ENCODE measurements at regions not wholly inside any gene's neighbourhood (a gene's known extent, or its start where the extent isn't known, plus 50 kb on each side); places are given as distances from the start of the nearest gene placed in this dataset.
"Not testable (repeated sequence)": the region's sequence is repeated elsewhere in the genome, so short reads cannot be mapped to it uniquely, and the experiment has no call there.

GRCh38 chr2:55773651-55774050 is 80.0 kb upstream of the PNPT1 start:
- DNase-seq (ENCODE audit: low spot score) = not testable (repeated sequence)
- intact Hi-C loops (cut with DNase I) = loop anchor here (5.0 kb wide), 1 partner anchor 189 kb away; no protein-coding TSS in a partner anchor

- DNase-seq (ENCODE audit: low spot score) = no peak
- intact Hi-C loops (cut with DNase I) = loop anchor here (5.0 kb wide), 1 partner anchor 190 kb away; no protein-coding TSS in a partner anchor
Observed at GRCh38 chr2:55772109-55772980, 78.7 kb upstream of the PNPT1 start.

GRCh38 chr2:55771612-55772011 is 78.0 kb upstream of the PNPT1 start:
- intact Hi-C loops (cut with DNase I) = loop anchor here (5.0 kb wide), 1 partner anchor 191 kb away; no protein-coding TSS in a partner anchor
- DNase-seq (ENCODE audit: low spot score) = no peak

GRCh38 chr2:55768991-55769390 is 75.3 kb upstream of the PNPT1 start:
- no peak for DNase-seq (ENCODE audit: low spot score)
- intact Hi-C loops (cut with DNase I) = no loop called here

GRCh38 chr2:55766947-55767346 is 73.3 kb upstream of the PNPT1 start:
- intact Hi-C loops (cut with DNase I) = no loop called here
- no peak for DNase-seq (ENCODE audit: low spot score)

GRCh38 chr2:55765708-55766107 is 72.1 kb upstream of the PNPT1 start:
- DNase-seq (ENCODE audit: low spot score); intact Hi-C loops (cut with DNase I): not testable (repeated sequence)

GRCh38 chr2:55763721-55764120 is 70.1 kb upstream of the PNPT1 start:
- DNase-seq (ENCODE audit: low spot score) = no peak
- intact Hi-C loops (cut with DNase I) = no loop called here

GRCh38 chr2:55761526-55761925 is 67.9 kb upstream of the PNPT1 start:
- intact Hi-C loops (cut with DNase I) = no loop called here
- DNase-seq (ENCODE audit: low spot score) = no peak

- intact Hi-C loops (cut with DNase I) = no loop called here
- no peak for DNase-seq (ENCODE audit: low spot score)
Observed at GRCh38 chr2:55761024-55761423, 67.4 kb upstream of the PNPT1 start.

GRCh38 chr2:55760125-55760524 is 66.5 kb upstream of the PNPT1 start:
- intact Hi-C loops (cut with DNase I) = no loop called here
- no peak for DNase-seq (ENCODE audit: low spot score)

- intact Hi-C loops (cut with DNase I) = no loop called here
- DNase-seq (ENCODE audit: low spot score) = no peak
Observed at GRCh38 chr2:55759271-55759921, 65.8 kb upstream of the PNPT1 start.

- DNase-seq (ENCODE audit: low spot score) = no peak
- intact Hi-C loops (cut with DNase I) = no loop called here
Observed at GRCh38 chr2:55751966-55752365, 58.3 kb upstream of the PNPT1 start.

GRCh38 chr2:55743583-55743982 is 49.9 kb upstream of the PNPT1 start:
- intact Hi-C loops (cut with DNase I) = no loop called here
- DNase-seq (ENCODE audit: low spot score) = no peak

All from cardiac septum (tissue), 1 donor.